ENCODE measurements at regions not wholly inside any gene's neighbourhood (a gene's known extent, or its start where the extent isn't known, plus 50 kb on each side); places are given as distances from the start of the nearest gene placed in this dataset.
"Not testable (repeated sequence)": the region's sequence is repeated elsewhere in the genome, so short reads cannot be mapped to it uniquely, and the experiment has no call there.

DNA sequence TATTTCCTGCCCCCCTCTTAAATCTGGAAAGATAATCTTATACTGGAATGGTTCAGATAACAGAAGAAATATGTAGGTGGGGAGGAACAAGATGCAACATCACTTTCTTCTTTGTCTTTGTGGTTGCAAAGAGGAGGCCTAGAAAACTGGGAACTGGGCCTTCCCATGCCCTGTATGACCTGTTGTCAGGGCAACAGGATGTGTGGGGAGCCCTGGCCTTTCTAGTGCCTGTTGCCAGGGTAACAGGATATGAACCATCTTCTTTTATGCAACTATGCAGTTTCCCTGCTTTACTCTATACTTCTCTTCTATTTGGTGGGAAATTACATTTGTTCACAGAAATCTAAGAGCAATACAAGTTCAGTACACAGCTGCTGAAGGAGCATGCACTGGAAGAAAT is 79.8 kb upstream of the PDE1A start:
- TF ChIP-seq RAD21 (IDR thresholded peaks at IDR 0.05), result no peak
- TF ChIP-seq NR2F2 (IDR thresholded peaks at IDR 0.05), result peak; percentile 31
- no peak for DNase-seq (ENCODE audit: low spot score)
- H3K9me3 ChIP-seq (ENCODE audit: control insufficient read depth in 4 of 4, low read length in 3 of 4), result no peaks in the 10 kb centered on the region
- H3K27me3 ChIP-seq (ENCODE audit: control insufficient read depth in 4 of 4, insufficient read depth in 4 of 4, low read length in 3 of 4), result no peaks in the 10 kb centered on the region
- H3K36me3 ChIP-seq (ENCODE audit: control insufficient read depth in 4 of 4, insufficient read depth in 3 of 4, low read depth in 1 of 4, low read length in 3 of 4), result no peaks in the 10 kb centered on the region
- H3K4me3 ChIP-seq (ENCODE audit: low read depth in 1 of 3, low read length in 3 of 3), result no peak overlapping the region
- H3K9ac ChIP-seq (ENCODE audit: low read depth in 1 of 2, low read length in 2 of 2), result no peak overlapping the region
- H3K27ac ChIP-seq (ENCODE audit: low read depth in 1 of 2, low read length in 2 of 2), result no peak overlapping the region
- no peaks in the 10 kb centered on the region for H3K4me1 ChIP-seq (ENCODE audit: control insufficient read depth in 4 of 4, insufficient read depth in 4 of 4, low read length in 3 of 4)

DNA sequence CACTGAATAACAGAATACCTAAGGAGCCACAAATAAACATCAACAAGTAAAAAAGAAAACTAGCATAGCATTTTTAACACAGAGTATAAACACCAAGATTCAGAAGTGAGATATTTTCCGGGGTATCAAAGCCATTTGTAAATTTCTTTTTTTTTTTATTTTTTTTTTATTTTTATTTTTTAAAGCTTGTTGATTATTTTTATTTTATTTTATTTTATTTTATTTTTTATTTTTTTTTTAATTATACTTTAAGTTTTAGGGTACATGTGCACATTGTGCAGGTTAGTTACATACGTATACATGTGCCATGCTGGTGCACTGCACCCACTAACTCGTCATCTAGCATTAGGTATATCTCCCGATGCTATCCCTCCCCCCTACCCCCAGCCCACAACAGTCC is 81.7 kb upstream of the PDE1A start:
- not testable (repeated sequence) for H3K27ac ChIP-seq (ENCODE audit: low read depth in 1 of 2, low read length in 2 of 2); H3K4me1 ChIP-seq (ENCODE audit: control insufficient read depth in 4 of 4, insufficient read depth in 4 of 4, low read length in 3 of 4); H3K27me3 ChIP-seq (ENCODE audit: control insufficient read depth in 4 of 4, insufficient read depth in 4 of 4, low read length in 3 of 4); H3K36me3 ChIP-seq (ENCODE audit: control insufficient read depth in 4 of 4, insufficient read depth in 3 of 4, low read depth in 1 of 4, low read length in 3 of 4); H3K4me3 ChIP-seq (ENCODE audit: low read depth in 1 of 3, low read length in 3 of 3); DNase-seq (ENCODE audit: low spot score); H3K9ac ChIP-seq (ENCODE audit: low read depth in 1 of 2, low read length in 2 of 2); H3K9me3 ChIP-seq (ENCODE audit: control insufficient read depth in 4 of 4, low read length in 3 of 4)
- WGBS, result 81% methylated on average over 4 of the region's 4 CpGs

DNA sequence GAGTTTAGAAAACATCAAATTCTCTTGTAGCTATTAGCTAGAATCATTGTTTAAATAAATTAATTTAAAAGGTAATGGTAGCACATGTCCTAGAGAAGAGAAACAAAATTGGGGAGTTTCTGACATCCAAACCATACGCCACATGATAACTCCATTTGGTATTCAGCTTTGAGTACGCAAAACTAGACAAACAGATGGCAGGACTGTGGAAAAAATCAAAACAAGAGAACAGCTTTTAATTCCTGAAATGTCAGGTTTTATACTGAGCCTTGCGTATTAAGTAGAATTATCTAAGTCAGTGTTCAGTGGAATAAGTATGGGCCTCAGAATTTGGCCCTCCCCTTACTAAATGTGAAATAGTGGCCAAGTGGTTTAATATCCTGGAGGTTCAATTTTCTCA is 82.4 kb upstream of the PDE1A start:
- Histone ChIP-seq H3K4me1 (ENCODE audit: control insufficient read depth in 4 of 4, insufficient read depth in 4 of 4, low read length in 3 of 4) (no peaks in the 10 kb centered on the region), H3K9ac (ENCODE audit: low read depth in 1 of 2, low read length in 2 of 2) (no peak overlapping the region), H3K36me3 (ENCODE audit: control insufficient read depth in 4 of 4, insufficient read depth in 3 of 4, low read depth in 1 of 4, low read length in 3 of 4) (no peaks in the 10 kb centered on the region), H3K4me3 (ENCODE audit: low read depth in 1 of 3, low read length in 3 of 3) (no peak overlapping the region), H3K27ac (ENCODE audit: low read depth in 1 of 2, low read length in 2 of 2) (no peak overlapping the region), H3K27me3 (ENCODE audit: control insufficient read depth in 4 of 4, insufficient read depth in 4 of 4, low read length in 3 of 4) (no peaks in the 10 kb centered on the region), H3K9me3 (ENCODE audit: control insufficient read depth in 4 of 4, low read length in 3 of 4) (no peaks in the 10 kb centered on the region)
- WGBS, result 89% methylated on average over 3 of the region's 3 CpGs
- DNase-seq (ENCODE audit: low spot score), result no peak
- TF ChIP-seq MAX (IDR thresholded peaks at IDR 0.05) (no peak), REST (IDR thresholded peaks at IDR 0.05) (no peak), ZBTB33 (IDR thresholded peaks at IDR 0.05) (no peak), NR2F2 (IDR thresholded peaks at IDR 0.05) (no peak), HNF4A (conservative IDR thresholded peaks at IDR 0.05) (no peak), TAF1 (conservative IDR thresholded peaks at IDR 0.05) (no peak), EGR1 (IDR thresholded peaks at IDR 0.05; ENCODE audit: low read depth in 2 of 2) (no peak), JUND (IDR thresholded peaks at IDR 0.05) (no peak), FOXA1 (IDR thresholded peaks at IDR 0.05) (no peak), HNF4G (IDR thresholded peaks at IDR 0.05) (no peak), RAD21 (IDR thresholded peaks at IDR 0.05) (no peak), YY1 (IDR thresholded peaks at IDR 0.05) (no peak), GABPA (IDR thresholded peaks at IDR 0.05 in 1 of 2, conservative IDR thresholded peaks at IDR 0.05 in 1 of 2) (no peak), SP1 (IDR thresholded peaks at IDR 0.05) (no peak), FOXA2 (IDR thresholded peaks at IDR 0.05) (no peak), RXRA (IDR thresholded peaks at IDR 0.05) (no peak)
- TF ChIP-seq, protein P1, sequence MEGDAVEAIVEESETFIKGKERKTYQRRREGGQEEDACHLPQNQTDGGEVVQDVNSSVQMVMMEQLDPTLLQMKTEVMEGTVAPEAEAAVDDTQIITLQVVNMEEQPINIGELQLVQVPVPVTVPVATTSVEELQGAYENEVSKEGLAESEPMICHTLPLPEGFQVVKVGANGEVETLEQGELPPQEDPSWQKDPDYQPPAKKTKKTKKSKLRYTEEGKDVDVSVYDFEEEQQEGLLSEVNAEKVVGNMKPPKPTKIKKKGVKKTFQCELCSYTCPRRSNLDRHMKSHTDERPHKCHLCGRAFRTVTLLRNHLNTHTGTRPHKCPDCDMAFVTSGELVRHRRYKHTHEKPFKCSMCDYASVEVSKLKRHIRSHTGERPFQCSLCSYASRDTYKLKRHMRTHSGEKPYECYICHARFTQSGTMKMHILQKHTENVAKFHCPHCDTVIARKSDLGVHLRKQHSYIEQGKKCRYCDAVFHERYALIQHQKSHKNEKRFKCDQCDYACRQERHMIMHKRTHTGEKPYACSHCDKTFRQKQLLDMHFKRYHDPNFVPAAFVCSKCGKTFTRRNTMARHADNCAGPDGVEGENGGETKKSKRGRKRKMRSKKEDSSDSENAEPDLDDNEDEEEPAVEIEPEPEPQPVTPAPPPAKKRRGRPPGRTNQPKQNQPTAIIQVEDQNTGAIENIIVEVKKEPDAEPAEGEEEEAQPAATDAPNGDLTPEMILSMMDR (IDR thresholded peaks at IDR 0.05; ENCODE audit: low read depth, low read length, missing input control), result no peak
- TF ChIP-seq, protein P2, sequence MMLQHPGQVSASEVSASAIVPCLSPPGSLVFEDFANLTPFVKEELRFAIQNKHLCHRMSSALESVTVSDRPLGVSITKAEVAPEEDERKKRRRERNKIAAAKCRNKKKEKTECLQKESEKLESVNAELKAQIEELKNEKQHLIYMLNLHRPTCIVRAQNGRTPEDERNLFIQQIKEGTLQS (IDR thresholded peaks at IDR 0.05), result no peak
